Thoracic aorta (tissue), 2 donors: ENCODE measurements at regions not wholly inside any gene's neighbourhood (a gene's known extent, or its start where the extent isn't known, plus 50 kb on each side); places are given as distances from the start of the nearest gene placed in this dataset.
A peak's percentile ranks its signal among the peaks of the same experiment; 100 is the strongest.

ENCODE experiments used
- ATAC-seq: fragments of 150-250 bp; one replicate; pipeline ENCODE4 v1.8.0; 2017; ENCODE audit warnings: low read depth; ENCODE audit not compliant: insufficient number of reproducible peaks, low FRiP score
- DNase-seq: peaks from one replicate; pipeline ENCODE4 v3.0.0-alpha.2; 2020; ENCODE audit warnings: low spot score
- H3K27ac ChIP-seq, 2 donors: fragments of 200-600 bp; sonication (generic); 1 replicate in 1 of 2; 2 replicates in 1 of 2; pipeline ENCODE4 v1.5.1; 2016; ENCODE audit warnings: mild to moderate bottlenecking in 2 of 2, moderate library complexity in 2 of 2
- H3K27me3 ChIP-seq: fragments of 200-600 bp; sonication (generic); replicated peaks from 2 replicates; pipeline ENCODE4 v1.6.0; 2016; ENCODE audit warnings: mild to moderate bottlenecking; ENCODE audit not compliant: insufficient read depth
- H3K36me3 ChIP-seq: fragments of 200-600 bp; sonication (generic); one replicate; pipeline ENCODE4 v1.5.1; 2016
- H3K4me1 ChIP-seq, 2 donors: fragments of 200-600 bp; sonication (generic); 1 replicate in 1 of 2; 2 replicates in 1 of 2; pipeline versions ENCODE4 v1.5.1 to v1.6.0; 2016; ENCODE audit warnings: low read depth in 2 of 2, mild to moderate bottlenecking in 1 of 2; ENCODE audit not compliant: control insufficient read depth in 1 of 2
- H3K4me3 ChIP-seq: fragments of 200-600 bp; sonication (generic); 2 replicates; pipeline ENCODE4 v1.5.1; 2016; ENCODE audit warnings: mild to moderate bottlenecking
- H3K9me3 ChIP-seq: fragments of 200-600 bp; sonication (generic); 2 replicates; pipeline ENCODE4 v1.5.1; 2016
- TF ChIP-seq, protein P1 (sequence below): fragments of 200-600 bp; sonication (generic); IDR thresholded peaks from one replicate; pipeline ENCODE4 v1.5.1; 2019; ENCODE audit warnings: antibody characterized with exemption

DNA sequence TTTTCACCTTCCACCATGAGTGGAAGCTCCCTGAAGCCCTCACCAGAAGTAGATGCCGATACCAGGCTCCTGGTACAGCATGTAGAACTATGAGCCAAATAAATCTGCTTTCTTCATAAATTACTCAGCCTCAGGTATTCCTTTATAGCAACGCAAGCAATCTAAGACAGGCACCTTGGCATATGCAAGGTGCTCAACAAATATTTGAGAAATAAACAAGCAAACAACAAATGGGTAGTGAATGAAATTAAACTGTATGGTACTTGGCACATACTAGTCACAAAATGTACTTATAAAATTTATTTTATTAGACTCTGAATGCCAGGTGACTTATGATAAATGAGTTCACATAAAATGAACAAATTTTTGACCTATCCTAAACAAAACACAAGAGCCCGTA lies 220.3 kb downstream of the MAFB start:
- peaks cover 5% of the 10 kb centered on the region in 2 donors for H3K4me1 ChIP-seq
- H3K36me3 ChIP-seq, result no peaks in the 10 kb centered on the region
- no peaks in the 10 kb centered on the region for H3K9me3 ChIP-seq
- TF ChIP-seq, protein P1, sequence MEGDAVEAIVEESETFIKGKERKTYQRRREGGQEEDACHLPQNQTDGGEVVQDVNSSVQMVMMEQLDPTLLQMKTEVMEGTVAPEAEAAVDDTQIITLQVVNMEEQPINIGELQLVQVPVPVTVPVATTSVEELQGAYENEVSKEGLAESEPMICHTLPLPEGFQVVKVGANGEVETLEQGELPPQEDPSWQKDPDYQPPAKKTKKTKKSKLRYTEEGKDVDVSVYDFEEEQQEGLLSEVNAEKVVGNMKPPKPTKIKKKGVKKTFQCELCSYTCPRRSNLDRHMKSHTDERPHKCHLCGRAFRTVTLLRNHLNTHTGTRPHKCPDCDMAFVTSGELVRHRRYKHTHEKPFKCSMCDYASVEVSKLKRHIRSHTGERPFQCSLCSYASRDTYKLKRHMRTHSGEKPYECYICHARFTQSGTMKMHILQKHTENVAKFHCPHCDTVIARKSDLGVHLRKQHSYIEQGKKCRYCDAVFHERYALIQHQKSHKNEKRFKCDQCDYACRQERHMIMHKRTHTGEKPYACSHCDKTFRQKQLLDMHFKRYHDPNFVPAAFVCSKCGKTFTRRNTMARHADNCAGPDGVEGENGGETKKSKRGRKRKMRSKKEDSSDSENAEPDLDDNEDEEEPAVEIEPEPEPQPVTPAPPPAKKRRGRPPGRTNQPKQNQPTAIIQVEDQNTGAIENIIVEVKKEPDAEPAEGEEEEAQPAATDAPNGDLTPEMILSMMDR, result no peak
- H3K27me3 ChIP-seq, result no peaks in the 10 kb centered on the region
- DNase-seq, result no peak
- no peak for ATAC-seq
- H3K4me3 ChIP-seq, result no peak overlapping the region
- no peak overlapping the region for H3K27ac ChIP-seq

DNA sequence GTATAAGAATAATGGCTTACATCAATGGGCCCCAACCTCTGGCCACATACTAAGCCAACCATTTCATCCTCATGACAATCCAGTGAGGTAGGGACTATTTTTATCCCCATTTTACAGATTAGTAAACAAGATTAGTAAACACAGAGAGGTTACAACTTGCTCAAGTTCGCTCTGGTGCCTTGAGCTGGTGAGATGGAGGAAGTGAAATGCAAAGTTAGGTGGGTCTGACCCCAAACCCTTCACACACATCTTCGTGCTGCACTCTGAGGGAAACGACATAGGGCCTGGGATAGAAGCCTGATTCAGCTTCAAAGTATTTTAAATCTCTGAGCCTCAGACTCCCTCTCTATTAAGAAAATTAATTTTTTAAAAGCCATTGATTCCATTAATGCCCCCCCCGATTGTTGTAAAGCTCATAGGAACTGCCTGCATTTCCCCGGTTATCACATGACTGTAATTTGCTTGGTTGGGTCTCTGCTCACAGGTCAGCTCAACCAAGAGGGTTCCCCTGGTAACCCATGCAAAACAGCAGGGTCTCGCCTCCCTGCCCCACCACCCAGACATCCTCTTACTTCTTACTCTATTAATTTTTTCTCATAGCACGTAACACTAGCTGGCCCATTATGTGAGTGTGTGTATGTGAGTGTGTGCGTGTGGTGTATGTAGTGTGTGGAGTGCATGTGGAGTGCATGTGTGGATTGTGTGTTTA lies 221.2 kb downstream of the MAFB start:
- Histone ChIP-seq H3K9me3 (no peaks in the 10 kb centered on the region), H3K4me3 (no peak overlapping the region), H3K27ac (no peak overlapping the region), H3K36me3 (no peaks in the 10 kb centered on the region), H3K27me3 (no peaks in the 10 kb centered on the region), H3K4me1 (peaks cover 5% of the 10 kb centered on the region in 2 donors)
- DNase-seq, result no peak
- TF ChIP-seq, protein P1, result no peak
- ATAC-seq, result no peak

DNA sequence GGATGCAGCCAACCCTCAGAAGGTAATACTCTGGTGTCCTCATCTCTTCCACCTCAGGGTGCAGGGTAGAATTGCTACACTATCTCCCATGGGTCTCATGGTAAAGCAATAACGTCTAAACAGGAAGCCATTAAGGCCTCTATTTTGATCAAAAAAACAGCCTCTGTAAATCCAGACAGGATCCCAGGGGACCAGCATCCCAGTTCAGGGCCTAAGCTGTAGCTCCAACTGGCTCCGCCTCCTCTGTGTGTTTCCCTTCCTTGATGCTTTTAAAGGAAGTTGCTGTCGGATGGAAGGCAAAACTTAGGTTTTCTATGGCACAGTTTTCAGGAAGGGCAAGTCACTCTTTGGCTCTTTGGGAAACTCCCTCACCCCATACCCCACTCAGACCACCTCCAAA lies 222.0 kb downstream of the MAFB start:
- no peak overlapping the region for H3K27ac ChIP-seq
- H3K9me3 ChIP-seq, result no peaks in the 10 kb centered on the region
- TF ChIP-seq, protein P1, result no peak
- H3K36me3 ChIP-seq, result no peaks in the 10 kb centered on the region
- DNase-seq, result no peak
- no peaks in the 10 kb centered on the region for H3K27me3 ChIP-seq
- H3K4me3 ChIP-seq, result no peak overlapping the region
- no peak for ATAC-seq
- H3K4me1 ChIP-seq, result peaks cover 5% of the 10 kb centered on the region in 2 donors

DNA sequence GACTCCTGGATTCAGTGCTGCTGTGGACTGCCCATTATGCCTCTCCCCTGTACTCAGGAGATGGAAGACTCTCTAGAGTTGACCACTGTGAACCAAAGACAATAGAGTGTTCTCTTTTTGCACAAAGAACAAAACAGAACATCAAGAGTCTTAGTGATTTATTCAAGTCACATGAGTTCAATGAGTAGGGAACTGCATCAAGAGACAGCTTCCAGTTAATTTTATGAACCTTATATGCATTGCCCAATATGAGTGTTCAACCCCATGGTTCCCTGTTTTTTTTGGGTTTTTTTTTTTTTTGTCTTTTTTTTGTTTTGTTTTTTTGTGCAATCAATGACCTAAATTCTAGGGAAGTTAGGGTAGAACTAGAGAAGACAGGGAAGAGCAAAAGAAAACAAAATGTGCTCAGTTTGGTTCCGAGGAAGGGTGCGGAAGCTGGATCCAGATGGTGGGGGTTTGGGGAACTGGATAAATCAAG lies 224.3 kb downstream of the MAFB start:
- peak overlapping the region in 1 of 2 donors; percentile 49 for H3K27ac ChIP-seq
- ATAC-seq, result no peak
- TF ChIP-seq, protein P1, result no peak

DNA sequence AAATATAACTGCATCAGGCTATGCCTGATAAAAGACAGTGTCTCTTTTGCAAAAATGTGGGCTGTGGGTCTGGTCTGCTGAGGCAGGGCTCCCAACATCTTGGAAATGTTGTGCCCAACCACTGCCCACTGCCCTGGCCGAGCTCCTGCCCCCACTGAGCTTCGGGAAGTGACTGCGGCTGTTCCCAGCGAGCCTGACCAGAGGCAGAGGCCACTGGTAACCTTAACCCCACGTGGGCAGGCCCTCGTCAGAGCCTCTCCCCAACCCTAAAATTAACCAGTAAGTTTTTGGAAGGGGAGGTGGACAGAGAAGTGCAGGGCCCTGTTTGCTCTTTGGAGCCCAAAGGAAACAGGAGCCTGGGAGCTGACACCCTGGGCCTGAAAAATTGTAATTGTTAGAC lies 225.9 kb downstream of the MAFB start:
- Histone ChIP-seq H3K27ac (peak overlapping the region in 1 of 2 donors; percentile 49), H3K4me3 (no peak overlapping the region), H3K4me1 (no peaks in the 10 kb centered on the region), H3K36me3 (no peaks in the 10 kb centered on the region), H3K27me3 (no peaks in the 10 kb centered on the region), H3K9me3 (no peaks in the 10 kb centered on the region)
- TF ChIP-seq, protein P1, result no peak
- no peak for DNase-seq
- ATAC-seq, result no peak

More for the DNA sequence above, 224.3 kb downstream of the MAFB start:
- DNase-seq, result no peak
- H3K4me3 ChIP-seq, result no peak overlapping the region
- H3K27me3 ChIP-seq, result no peaks in the 10 kb centered on the region
- H3K36me3 ChIP-seq, result no peaks in the 10 kb centered on the region
- H3K9me3 ChIP-seq, result no peaks in the 10 kb centered on the region
- no peaks in the 10 kb centered on the region for H3K4me1 ChIP-seq
